Trophoblast cell (in vitro differentiated cells and primary cell): ENCODE measurements at regions not wholly inside any gene's neighbourhood (a gene's known extent, or its start where the extent isn't known, plus 50 kb on each side); places are given as distances from the start of the nearest gene placed in this dataset.

ENCODE experiments used
- DNase-seq, 2 donors: peaks; one replicate each; pipeline ENCODE4 v3.0.0-alpha.2; 2016
- H2AFZ ChIP-seq: 2 replicates; pipeline ENCODE4 v1.6.1; 2013; ENCODE audit warnings: low read length, moderate library complexity, mild to moderate bottlenecking; ENCODE audit not compliant: insufficient read depth, poor library complexity
- H2AK5ac ChIP-seq: 2 replicates; pipeline ENCODE4 v1.6.1; 2013; ENCODE audit warnings: mild to moderate bottlenecking, low read length
- H2BK120ac ChIP-seq: 2 replicates; pipeline ENCODE4 v1.6.1; 2013; ENCODE audit warnings: low read length, mild to moderate bottlenecking, moderate library complexity; ENCODE audit not compliant: insufficient read depth, poor library complexity
- H2BK12ac ChIP-seq: 2 replicates; pipeline ENCODE4 v1.6.1; 2013; ENCODE audit warnings: mild to moderate bottlenecking, low read length, moderate library complexity
- H2BK5ac ChIP-seq: 2 replicates; pipeline ENCODE4 v1.6.1; 2013; ENCODE audit warnings: low read length, low read depth, moderate library complexity, mild to moderate bottlenecking; ENCODE audit not compliant: poor library complexity
- H3K14ac ChIP-seq: 2 replicates; pipeline ENCODE4 v1.6.1; 2013; ENCODE audit warnings: mild to moderate bottlenecking, low read length
- H3K18ac ChIP-seq: 2 replicates; pipeline ENCODE4 v1.6.1; 2013; ENCODE audit warnings: mild to moderate bottlenecking, low read length
- H3K23ac ChIP-seq: 2 replicates; pipeline ENCODE4 v1.6.1; 2013; ENCODE audit warnings: low read length
- H3K27ac ChIP-seq: 2 replicates; pipeline ENCODE4 v1.5.1; 2013; ENCODE audit warnings: low read depth, mild to moderate bottlenecking, inconsistent platforms, low read length, moderate library complexity
- H3K27me3 ChIP-seq: 2 replicates; pipeline ENCODE4 v1.6.1; 2013; ENCODE audit warnings: inconsistent platforms, mild to moderate bottlenecking, low read length, moderate library complexity; ENCODE audit not compliant: insufficient read depth
- H3K36me3 ChIP-seq, 2 experiments: 1 replicate in 1 of 2; 2 replicates in 1 of 2; pipeline ENCODE4 v1.6.1; 2013; ENCODE audit warnings: low read length in 2 of 2, mild to moderate bottlenecking in 2 of 2, moderate library complexity in 1 of 2; ENCODE audit not compliant: insufficient read depth in 2 of 2, control insufficient read depth in 1 of 2
- H3K4ac ChIP-seq: 2 replicates; pipeline ENCODE4 v1.6.1; 2013; ENCODE audit warnings: low read depth, mild to moderate bottlenecking, low read length, moderate library complexity
- H3K4me1 ChIP-seq, 2 experiments: 1 replicate in 1 of 2; 2 replicates in 1 of 2; pipeline ENCODE4 v1.6.1; 2013; ENCODE audit warnings: low read length in 2 of 2, mild to moderate bottlenecking in 2 of 2, moderate library complexity in 1 of 2; ENCODE audit not compliant: insufficient read depth in 2 of 2, control insufficient read depth in 1 of 2
- H3K4me2 ChIP-seq: 2 replicates; pipeline ENCODE4 v1.6.1; 2013; ENCODE audit warnings: inconsistent platforms, mild to moderate bottlenecking, low read length, moderate library complexity
- H3K4me3 ChIP-seq: 2 replicates; pipeline ENCODE4 v1.5.1; 2013; ENCODE audit warnings: mild to moderate bottlenecking, low read depth, low read length, inconsistent platforms
- H3K79me1 ChIP-seq: one replicate; pipeline ENCODE4 v1.6.1; 2013; ENCODE audit warnings: low read length
- H3K79me2 ChIP-seq: 2 replicates; pipeline ENCODE4 v1.6.1; 2013; ENCODE audit warnings: low read length, mild to moderate bottlenecking; ENCODE audit not compliant: control insufficient read depth, insufficient read depth, poor library complexity
- H3K9ac ChIP-seq: 2 replicates; pipeline ENCODE4 v1.6.1; 2013; ENCODE audit warnings: mild to moderate bottlenecking, low read length
- H3K9me3 ChIP-seq: 2 replicates; pipeline ENCODE4 v1.6.1; 2013; ENCODE audit warnings: low read depth, mild to moderate bottlenecking, control low read depth, inconsistent platforms, low read length; ENCODE audit not compliant: insufficient read depth
- H4K12ac ChIP-seq: 2 replicates; pipeline ENCODE4 v1.6.1; 2013; ENCODE audit warnings: low read depth, mild to moderate bottlenecking, low read length, moderate library complexity
- H4K8ac ChIP-seq: 2 replicates; pipeline ENCODE4 v1.6.1; 2013; ENCODE audit warnings: low read depth, mild to moderate bottlenecking, low read length, moderate library complexity
- H4K91ac ChIP-seq: one replicate; pipeline ENCODE4 v1.6.1; 2013; ENCODE audit warnings: low read depth, mild to moderate bottlenecking, low read length, moderate library complexity
- WGBS: extraction: QIAGEN DNeasy Blood & Tissue Kit; methylation state at CpG from one replicate; pipeline ENCODE4 v1.1.7; 2013; ENCODE audit warnings: missing lambda C conversion rate; ENCODE audit not compliant: insufficient read length, insufficient coverage; ENCODE audit errors: extremely low coverage; 5-methylcytosine and 5-hydroxymethylcytosine counted together

- Histone ChIP-seq H4K91ac (no peak overlapping the region), H3K9me3 (no peaks in the 10 kb centered on the region), H2BK5ac (no peak overlapping the region), H2AFZ (no peak overlapping the region), H3K27ac (no peak overlapping the region), H2BK120ac (no peak overlapping the region), H3K18ac (no peak overlapping the region), H3K23ac (no peak overlapping the region), H3K14ac (no peak overlapping the region), H3K79me1 (peaks cover 3% of the 10 kb centered on the region), H3K79me2 (no peaks in the 10 kb centered on the region), H3K4ac (no peak overlapping the region), H4K12ac (no peak overlapping the region), H3K36me3 (no peaks in the 10 kb centered on the region), H2BK12ac (peak overlapping the region; percentile 25), H2AK5ac (no peak overlapping the region), H3K4me2 (no peak overlapping the region), H3K4me3 (no peak overlapping the region), H3K27me3 (no peaks in the 10 kb centered on the region), H4K8ac (no peak overlapping the region), H3K4me1 (peaks cover 2 to 4% of the 10 kb centered on the region in 2 experiments), H3K9ac (no peak overlapping the region)
- DNase-seq: no peak
These were observed 506.3 kb upstream of the RAG2 start for GRCh38 chr11:37104380-37104779.

- no peak overlapping the region for H2AFZ ChIP-seq
- H2BK5ac ChIP-seq: no peak overlapping the region
- no peak overlapping the region for H4K12ac ChIP-seq
- H3K79me2 ChIP-seq: no peaks in the 10 kb centered on the region
- H3K4me3 ChIP-seq: no peak overlapping the region
- no peak overlapping the region for H3K23ac ChIP-seq
- H3K79me1 ChIP-seq: no peaks in the 10 kb centered on the region
- no peak overlapping the region for H3K4me2 ChIP-seq
- no peak overlapping the region for H4K91ac ChIP-seq
- no peak overlapping the region for H3K9ac ChIP-seq
- H3K27ac ChIP-seq: no peak overlapping the region
- no peak overlapping the region for H3K14ac ChIP-seq
- no peaks in the 10 kb centered on the region for H3K4me1 ChIP-seq
- no CpG with 5 or more reads among the region's 1 CpG for WGBS
- H4K8ac ChIP-seq: no peak overlapping the region
- no peak overlapping the region for H3K4ac ChIP-seq
- H2AK5ac ChIP-seq: no peak overlapping the region
- H3K36me3 ChIP-seq: no peaks in the 10 kb centered on the region
- no peaks in the 10 kb centered on the region for H3K27me3 ChIP-seq
- H3K9me3 ChIP-seq: no peaks in the 10 kb centered on the region
- H3K18ac ChIP-seq: no peak overlapping the region
- no peak overlapping the region for H2BK120ac ChIP-seq
- no peak for DNase-seq
- H2BK12ac ChIP-seq: no peak overlapping the region
These were observed 502.0 kb upstream of the RAG2 start for GRCh38 chr11:37100008-37100407.

GRCh38 chr11:37092487-37092886 lies 494.5 kb upstream of the RAG2 start:
- Histone ChIP-seq H3K27me3 (no peaks in the 10 kb centered on the region), H3K4me1 (no peaks in the 10 kb centered on the region), H3K4me2 (no peak overlapping the region), H4K8ac (no peak overlapping the region), H3K79me1 (no peaks in the 10 kb centered on the region), H3K27ac (no peak overlapping the region), H3K79me2 (no peaks in the 10 kb centered on the region), H3K23ac (no peak overlapping the region), H3K9ac (no peak overlapping the region), H2AFZ (no peak overlapping the region), H3K9me3 (no peaks in the 10 kb centered on the region), H2AK5ac (no peak overlapping the region), H2BK120ac (no peak overlapping the region), H3K14ac (no peak overlapping the region), H3K18ac (no peak overlapping the region), H3K4me3 (no peak overlapping the region), H3K36me3 (no peaks in the 10 kb centered on the region), H2BK5ac (no peak overlapping the region), H4K12ac (no peak overlapping the region), H2BK12ac (no peak overlapping the region), H3K4ac (no peak overlapping the region), H4K91ac (no peak overlapping the region)
- DNase-seq: no peak
- WGBS: no CpG with 5 or more reads among the region's 2 CpGs

- Histone ChIP-seq H4K8ac (no peak overlapping the region), H2AK5ac (no peak overlapping the region), H4K12ac (no peak overlapping the region), H3K18ac (no peak overlapping the region), H3K4ac (no peak overlapping the region), H3K4me2 (no peak overlapping the region), H4K91ac (no peak overlapping the region), H3K14ac (no peak overlapping the region), H2BK12ac (no peak overlapping the region), H3K36me3 (no peaks in the 10 kb centered on the region), H3K4me1 (no peaks in the 10 kb centered on the region), H2BK120ac (no peak overlapping the region), H3K9ac (no peak overlapping the region), H3K4me3 (no peak overlapping the region), H3K27me3 (no peaks in the 10 kb centered on the region), H3K27ac (no peak overlapping the region), H2BK5ac (no peak overlapping the region), H3K79me1 (no peaks in the 10 kb centered on the region), H3K79me2 (no peaks in the 10 kb centered on the region), H3K9me3 (no peaks in the 10 kb centered on the region), H3K23ac (no peak overlapping the region), H2AFZ (no peak overlapping the region)
- no peak for DNase-seq
These were observed 491.4 kb upstream of the RAG2 start for GRCh38 chr11:37089439-37089838.

- Histone ChIP-seq H3K18ac (no peak overlapping the region), H4K12ac (no peak overlapping the region), H3K79me1 (no peaks in the 10 kb centered on the region), H3K27ac (no peak overlapping the region), H3K23ac (no peak overlapping the region), H2BK5ac (no peak overlapping the region), H3K4me1 (no peaks in the 10 kb centered on the region), H3K14ac (no peak overlapping the region), H3K9ac (no peak overlapping the region), H3K4ac (no peak overlapping the region), H4K8ac (no peak overlapping the region), H2AFZ (no peak overlapping the region), H2BK12ac (no peak overlapping the region), H3K36me3 (no peaks in the 10 kb centered on the region), H3K4me3 (no peak overlapping the region), H2AK5ac (no peak overlapping the region), H2BK120ac (no peak overlapping the region), H3K27me3 (no peaks in the 10 kb centered on the region), H3K9me3 (no peaks in the 10 kb centered on the region), H3K79me2 (no peaks in the 10 kb centered on the region), H4K91ac (no peak overlapping the region), H3K4me2 (no peak overlapping the region)
- DNase-seq: no peak
These were observed 490.5 kb upstream of the RAG2 start for GRCh38 chr11:37088573-37088910.
